H9 (cell line): ENCODE measurements at regions not wholly inside any gene's neighbourhood (a gene's known extent, or its start where the extent isn't known, plus 50 kb on each side); places are given as distances from the start of the nearest gene placed in this dataset.

Experiments
- DNase-seq: peaks from one replicate; pipeline ENCODE4 v3.0.0-alpha.2; 2017
- H2AFZ ChIP-seq: one replicate; pipeline ENCODE4 v1.6.1; 2013; ENCODE audit warnings: mild to moderate bottlenecking, low read length, control low read depth, moderate library complexity
- H2AK5ac ChIP-seq: 2 replicates; pipeline ENCODE4 v1.6.1; 2013; ENCODE audit warnings: low read length, control low read depth, mixed read lengths; ENCODE audit not compliant: insufficient read length
- H2BK120ac ChIP-seq: one replicate; pipeline ENCODE4 v1.6.1; 2013; ENCODE audit warnings: low read depth, mild to moderate bottlenecking, low read length, control low read depth, inconsistent platforms; ENCODE audit not compliant: poor library complexity, severe bottlenecking
- H2BK12ac ChIP-seq: 2 replicates; pipeline ENCODE4 v1.6.1; 2013; ENCODE audit warnings: low read length, control low read depth, mixed read lengths, low read depth; ENCODE audit not compliant: insufficient read length
- H2BK15ac ChIP-seq: 2 replicates; pipeline ENCODE4 v1.6.1; 2013; ENCODE audit warnings: low read depth, low read length, control low read depth
- H2BK20ac ChIP-seq: one replicate; pipeline ENCODE4 v1.6.1; 2013; ENCODE audit warnings: low read depth, mild to moderate bottlenecking, low read length, control low read depth, inconsistent platforms; ENCODE audit not compliant: poor library complexity, severe bottlenecking
- H2BK5ac ChIP-seq: 2 replicates; pipeline ENCODE4 v1.6.1; 2013; ENCODE audit warnings: low read length, control low read depth, mixed read lengths; ENCODE audit not compliant: insufficient read length
- H3K14ac ChIP-seq: 2 replicates; pipeline ENCODE4 v1.6.1; 2013; ENCODE audit warnings: low read length, control low read depth; ENCODE audit not compliant: insufficient read depth
- H3K18ac ChIP-seq: 2 replicates; pipeline ENCODE4 v1.6.1; 2013; ENCODE audit warnings: low read depth, mild to moderate bottlenecking, mixed read lengths, low read length, control low read depth; ENCODE audit not compliant: insufficient read length
- H3K23ac ChIP-seq: 2 replicates; pipeline ENCODE4 v1.6.1; 2013; ENCODE audit warnings: low read length, control low read depth, mixed read lengths, low read depth; ENCODE audit not compliant: insufficient read length
- H3K23me2 ChIP-seq: 2 replicates; pipeline ENCODE4 v1.6.1; 2013; ENCODE audit warnings: low read depth, mild to moderate bottlenecking, mixed read lengths, low read length, control low read depth; ENCODE audit not compliant: insufficient read length, poor library complexity, severe bottlenecking
- H3K27ac ChIP-seq: 2 replicates; pipeline ENCODE4 v1.5.1; 2013; ENCODE audit warnings: low read length, control low read depth, mixed read lengths, low read depth; ENCODE audit not compliant: insufficient read length
- H3K27me3 ChIP-seq: 2 replicates; pipeline ENCODE4 v1.6.1; 2013; ENCODE audit warnings: low read length, control low read depth, inconsistent platforms; ENCODE audit not compliant: insufficient read depth
- H3K4ac ChIP-seq: 2 replicates; pipeline ENCODE4 v1.6.1; 2013; ENCODE audit warnings: low read depth, mild to moderate bottlenecking, control low read depth, inconsistent platforms, low read length, moderate library complexity
- H3K4me1 ChIP-seq: 2 replicates; pipeline ENCODE4 v1.6.1; 2013; ENCODE audit warnings: low read length, control low read depth, inconsistent platforms; ENCODE audit not compliant: insufficient read depth
- H3K4me2 ChIP-seq: 2 replicates; pipeline ENCODE4 v1.6.1; 2013; ENCODE audit warnings: low read length, control low read depth, mixed read lengths; ENCODE audit not compliant: insufficient read length, insufficient read depth
- H3K56ac ChIP-seq: 2 replicates; pipeline ENCODE4 v1.6.1; 2013; ENCODE audit warnings: low read depth, mild to moderate bottlenecking, mixed read lengths, low read length, control low read depth; ENCODE audit not compliant: insufficient read length
- H3K79me1 ChIP-seq: 2 replicates; pipeline ENCODE4 v1.6.1; 2013; ENCODE audit warnings: low read depth, mild to moderate bottlenecking, moderate library complexity, low read length, control low read depth, inconsistent platforms; ENCODE audit not compliant: insufficient read depth, poor library complexity, severe bottlenecking
- H3K79me2 ChIP-seq: 2 replicates; pipeline ENCODE4 v1.6.1; 2013; ENCODE audit warnings: low read length, control low read depth, inconsistent platforms; ENCODE audit not compliant: insufficient read depth
- H3K9ac ChIP-seq: 2 replicates; pipeline ENCODE4 v1.6.1; 2013; ENCODE audit warnings: low read length, control low read depth, mixed read lengths; ENCODE audit not compliant: insufficient read length; ENCODE audit errors: extremely low read depth
- H3K9me3 ChIP-seq: one replicate; pipeline ENCODE4 v1.6.1; 2013; ENCODE audit warnings: low read depth, low read length, inconsistent platforms; ENCODE audit not compliant: control insufficient read depth
- H3T11ph ChIP-seq: one replicate; pipeline ENCODE4 v1.6.1; 2013; ENCODE audit warnings: mild to moderate bottlenecking, low read length, control low read depth, inconsistent platforms
- H4K20me1 ChIP-seq: one replicate; pipeline ENCODE4 v1.6.1; 2013; ENCODE audit not compliant: control insufficient read depth, insufficient read length, insufficient read depth
- H4K5ac ChIP-seq: 2 replicates; pipeline ENCODE4 v1.6.1; 2013; ENCODE audit warnings: low read depth, mild to moderate bottlenecking, mixed read lengths, low read length, control low read depth; ENCODE audit not compliant: insufficient read length
- H4K8ac ChIP-seq: replicated peaks from 2 replicates; pipeline ENCODE4 v1.6.1; 2013; ENCODE audit warnings: low read length, control low read depth, mixed read lengths, low read depth; ENCODE audit not compliant: insufficient read length
- H4K91ac ChIP-seq: 2 replicates; pipeline ENCODE4 v1.6.1; 2013; ENCODE audit warnings: low read depth, mild to moderate bottlenecking, moderate library complexity, mixed read lengths, low read length, control low read depth; ENCODE audit not compliant: insufficient read length
- H3K27ac Mint-ChIP-seq, 3 experiments: 2 replicates in 2 of 3; 3 replicates in 1 of 3; pipeline ENCODE4 v1.8.0; 2020 to 2021; ENCODE audit warnings: mixed read lengths in 3 of 3, mild to moderate bottlenecking in 1 of 3, moderate library complexity in 1 of 3
- H3K27me3 Mint-ChIP-seq: 2 replicates; pipeline ENCODE4 v1.8.0; 2021; ENCODE audit warnings: low read depth, mild to moderate bottlenecking, moderate library complexity, mixed read lengths
- H3K36me3 Mint-ChIP-seq, 3 experiments: 2 replicates in 2 of 3; 3 replicates in 1 of 3; pipeline ENCODE4 v1.8.0; 2020 to 2021; ENCODE audit warnings: low read depth in 3 of 3, mixed read lengths in 3 of 3; ENCODE audit not compliant: insufficient read depth in 1 of 3
- H3K4me1 Mint-ChIP-seq, 2 experiments: 2 replicates each; pipeline ENCODE4 v1.8.0; 2020; ENCODE audit warnings: mixed read lengths in 2 of 2
- H3K4me3 Mint-ChIP-seq, 2 experiments: 2 replicates in 1 of 2; 3 replicates in 1 of 2; pipeline ENCODE4 v1.8.0; 2020 to 2021; ENCODE audit warnings: mild to moderate bottlenecking in 2 of 2, mixed read lengths in 2 of 2, moderate library complexity in 1 of 2
- H3K9me3 Mint-ChIP-seq, 2 experiments: 2 replicates in 1 of 2; 3 replicates in 1 of 2; pipeline ENCODE4 v1.8.0; 2020; ENCODE audit warnings: mild to moderate bottlenecking in 2 of 2, mixed read lengths in 2 of 2, moderate library complexity in 1 of 2
- TF ChIP-seq, protein P1 (sequence below): fragments of 200-600 bp; sonication (generic); conservative IDR thresholded peaks from 3 replicates; pipeline ENCODE4 v1.8.0; 2021; ENCODE audit warnings: antibody characterized with exemption, mild to moderate bottlenecking

- Mint-ChIP-seq H3K36me3 (no peaks in the 10 kb centered on the region), H3K4me3 (no peak overlapping the region), H3K9me3 (no peaks in the 10 kb centered on the region), H3K4me1 (peaks cover 4 to 6% of the 10 kb centered on the region in 2 experiments; a peak in 3 of 4 replicates), H3K27ac (no peak overlapping the region), H3K27me3 (no peaks in the 10 kb centered on the region)
- Histone ChIP-seq H3K4ac (no peak overlapping the region), H3K79me2 (no peaks in the 10 kb centered on the region), H3K4me1 (0 out of 2 replicates have a peak, but pooled peaks cover 3% of the 10 kb centered on the region), H2BK15ac (no peak overlapping the region), H2AFZ (no peak overlapping the region), H3K23me2 (no peaks in the 10 kb centered on the region), H2AK5ac (no peak overlapping the region), H3K56ac (no peak overlapping the region), H3K9me3 (no peaks in the 10 kb centered on the region), H3K18ac (no peak overlapping the region), H3K14ac (no peak overlapping the region), H2BK5ac (no peak overlapping the region), H4K8ac (no peak overlapping the region), H2BK12ac (no peak overlapping the region), H4K5ac (no peak overlapping the region), H4K20me1 (no peaks in the 10 kb centered on the region), H2BK20ac (no peak overlapping the region), H2BK120ac (no peak overlapping the region), H3T11ph (no peak overlapping the region), H3K27ac (no peak overlapping the region), H3K79me1 (no peaks in the 10 kb centered on the region), H3K27me3 (no peaks in the 10 kb centered on the region), H3K23ac (no peak overlapping the region), H4K91ac (no peak overlapping the region), H3K9ac (no peak overlapping the region), H3K4me2 (no peak overlapping the region)
- TF ChIP-seq, protein P1, sequence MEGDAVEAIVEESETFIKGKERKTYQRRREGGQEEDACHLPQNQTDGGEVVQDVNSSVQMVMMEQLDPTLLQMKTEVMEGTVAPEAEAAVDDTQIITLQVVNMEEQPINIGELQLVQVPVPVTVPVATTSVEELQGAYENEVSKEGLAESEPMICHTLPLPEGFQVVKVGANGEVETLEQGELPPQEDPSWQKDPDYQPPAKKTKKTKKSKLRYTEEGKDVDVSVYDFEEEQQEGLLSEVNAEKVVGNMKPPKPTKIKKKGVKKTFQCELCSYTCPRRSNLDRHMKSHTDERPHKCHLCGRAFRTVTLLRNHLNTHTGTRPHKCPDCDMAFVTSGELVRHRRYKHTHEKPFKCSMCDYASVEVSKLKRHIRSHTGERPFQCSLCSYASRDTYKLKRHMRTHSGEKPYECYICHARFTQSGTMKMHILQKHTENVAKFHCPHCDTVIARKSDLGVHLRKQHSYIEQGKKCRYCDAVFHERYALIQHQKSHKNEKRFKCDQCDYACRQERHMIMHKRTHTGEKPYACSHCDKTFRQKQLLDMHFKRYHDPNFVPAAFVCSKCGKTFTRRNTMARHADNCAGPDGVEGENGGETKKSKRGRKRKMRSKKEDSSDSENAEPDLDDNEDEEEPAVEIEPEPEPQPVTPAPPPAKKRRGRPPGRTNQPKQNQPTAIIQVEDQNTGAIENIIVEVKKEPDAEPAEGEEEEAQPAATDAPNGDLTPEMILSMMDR, result no peak
- DNase-seq, result no peak
These were observed 412.5 kb upstream of the RARB start for GRCh38 chr3:25015599-25015998.
